Eye (tissue), 1 donor: ENCODE measurements at regions not wholly inside any gene's neighbourhood (a gene's known extent, or its start where the extent isn't known, plus 50 kb on each side); places are given as distances from the start of the nearest gene placed in this dataset.

Experiments used
- DNase-seq: peaks from one replicate; pipeline ENCODE4 v3.0.0-alpha.2; 2015

GRCh38 chr2:64831977-64832328 lies 157.2 kb upstream of the SLC1A4 start:
- no peak for DNase-seq

DNA sequence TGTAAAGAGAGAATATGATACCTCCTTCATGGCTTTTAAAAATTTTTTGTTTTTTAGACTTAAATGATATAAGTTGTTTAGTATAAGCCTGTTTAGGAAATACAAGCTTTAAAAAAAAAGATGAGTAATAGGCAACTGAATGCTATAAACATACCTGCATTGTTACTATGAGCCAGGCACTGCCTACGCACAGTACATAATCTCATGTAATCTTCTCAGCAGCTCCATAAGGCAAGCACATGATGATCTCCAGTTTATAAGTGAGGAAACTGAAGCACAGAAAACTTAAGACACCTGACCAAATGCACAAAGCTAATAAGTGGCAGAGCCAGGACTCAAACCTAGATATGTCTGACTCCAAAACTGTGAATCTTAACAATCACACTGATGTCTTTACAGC lies 156.3 kb upstream of the SLC1A4 start:
- no peak for DNase-seq

GRCh38 chr2:64836566-64836965 lies 152.6 kb upstream of the SLC1A4 start:
- DNase-seq = no peak

DNA sequence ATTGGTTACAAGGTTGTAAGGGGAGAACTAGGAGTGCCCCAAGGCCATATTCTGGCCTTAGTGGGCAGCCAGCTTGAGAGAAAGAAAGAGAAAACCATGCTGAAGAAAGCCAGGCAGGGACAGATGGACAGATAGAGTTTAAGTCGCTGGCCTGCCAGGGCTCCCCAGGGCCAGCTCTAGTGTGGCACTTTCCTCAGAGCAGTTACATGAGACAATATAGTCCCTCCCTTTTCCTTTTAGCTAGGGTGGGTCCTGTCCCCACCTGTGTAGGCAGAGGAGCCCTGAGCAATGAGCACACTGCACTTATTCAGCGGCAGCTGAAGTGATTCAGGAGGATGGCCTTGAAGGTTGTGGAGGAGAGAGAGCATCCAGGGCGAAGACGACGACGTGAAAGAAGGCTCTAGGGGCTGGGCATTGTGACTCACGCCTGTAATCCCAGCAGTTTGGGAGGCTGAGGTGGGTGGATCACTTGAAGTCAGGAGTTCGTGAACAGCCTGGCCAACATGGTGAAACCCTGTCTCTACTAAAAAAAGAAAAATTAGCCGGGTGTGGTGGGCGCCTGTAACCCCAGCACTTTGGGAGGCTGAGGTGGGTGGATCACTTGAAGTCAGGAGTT lies 152.0 kb upstream of the SLC1A4 start:
- no peak for DNase-seq

GRCh38 chr2:64837925-64838641 lies 151.1 kb upstream of the SLC1A4 start:
- no peak for DNase-seq

DNA sequence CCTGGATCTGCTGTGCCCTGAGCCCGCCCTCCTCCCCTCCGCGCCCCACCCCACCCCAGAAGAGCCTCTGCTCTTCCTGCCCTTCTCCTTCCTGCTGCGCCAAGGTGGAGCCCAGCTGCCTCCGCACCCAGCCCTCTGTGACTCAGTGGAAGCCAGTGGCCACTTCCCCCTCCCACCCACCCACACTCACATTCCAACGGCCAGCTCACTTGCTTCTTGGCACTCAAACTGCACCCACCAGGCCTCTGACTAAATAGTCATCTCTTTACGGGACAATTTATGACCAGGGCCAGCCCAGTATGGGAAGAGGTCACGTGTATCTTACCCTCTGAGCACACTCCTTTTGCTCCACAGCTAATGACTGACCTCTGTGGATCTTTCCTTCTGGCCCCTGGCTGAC lies 150.4 kb upstream of the SLC1A4 start:
- DNase-seq = no peak

GRCh38 chr2:64839844-64840243 lies 149.4 kb upstream of the SLC1A4 start:
- DNase-seq = peak; percentile 45

DNA sequence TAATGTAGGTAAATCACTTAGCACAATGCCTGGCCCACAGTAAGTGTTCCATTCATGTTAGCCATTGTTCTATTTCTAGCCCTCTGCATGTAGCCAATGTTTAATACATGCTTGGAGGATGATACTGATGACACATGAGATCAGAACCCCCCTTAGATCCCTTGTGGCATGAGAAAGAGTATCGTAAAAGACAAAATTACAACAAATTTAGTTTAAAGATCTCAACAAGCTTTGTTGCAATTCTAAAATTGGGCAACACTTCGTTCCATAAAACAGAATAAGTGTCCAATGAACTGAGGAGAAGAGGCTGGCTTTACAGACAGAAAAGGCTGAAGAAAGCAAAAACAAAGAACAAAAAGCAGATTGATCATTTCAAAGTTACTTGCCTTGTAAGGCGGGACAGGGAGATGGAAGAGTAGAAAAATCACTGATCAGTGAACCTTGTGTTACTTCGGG lies 148.7 kb upstream of the SLC1A4 start:
- no peak for DNase-seq

DNA sequence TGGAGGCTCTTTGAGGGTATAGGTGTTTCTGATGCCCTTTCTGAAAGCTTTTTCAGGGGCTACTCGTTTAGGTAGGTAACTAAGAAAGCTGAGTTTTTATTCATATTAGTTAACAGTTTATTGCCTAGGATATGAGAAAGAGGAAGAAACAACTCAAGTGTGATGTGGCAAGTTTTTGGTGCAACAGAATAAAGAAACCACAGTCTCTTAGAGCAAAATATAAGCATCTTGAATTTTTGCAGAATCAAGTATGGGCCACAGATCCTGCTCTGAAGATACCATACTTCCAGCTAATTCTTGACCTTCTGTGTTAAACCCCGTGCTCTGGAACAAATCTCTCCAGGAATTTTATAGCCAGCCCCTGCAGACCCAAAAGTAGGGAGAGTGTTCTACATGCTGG lies 147.7 kb upstream of the SLC1A4 start:
- no peak for DNase-seq

GRCh38 chr2:64842030-64842429 lies 147.2 kb upstream of the SLC1A4 start:
- no peak for DNase-seq

- DNase-seq = no peak
Measured at GRCh38 chr2:64844087-64844486, 145.1 kb upstream of the SLC1A4 start.

- DNase-seq = no peak
Measured at GRCh38 chr2:64845273-64845905, 143.8 kb upstream of the SLC1A4 start.

- DNase-seq = no peak
Measured at GRCh38 chr2:64846177-64846576, 143.0 kb upstream of the SLC1A4 start.

- DNase-seq = no peak
Measured at GRCh38 chr2:64847930-64848329, 141.3 kb upstream of the SLC1A4 start.

DNA sequence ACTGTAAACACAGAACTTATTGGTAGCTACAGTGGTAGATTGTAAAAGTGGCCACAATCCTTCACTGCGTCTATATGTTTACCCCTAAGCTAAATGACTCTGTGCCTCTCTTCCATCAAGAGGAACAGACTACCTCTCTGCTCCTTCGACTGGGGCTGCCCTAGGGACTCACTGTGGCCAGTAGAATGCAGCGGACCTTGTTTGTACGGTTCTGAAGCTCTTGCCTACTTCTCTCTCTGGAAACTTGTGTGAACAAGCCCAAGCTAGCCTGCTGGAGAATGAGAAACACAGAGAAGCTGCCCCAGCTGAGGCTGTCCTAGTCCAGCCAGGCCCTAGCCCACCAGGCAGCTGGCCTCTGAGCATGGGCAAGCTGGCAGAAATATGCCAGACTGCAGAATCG lies 140.8 kb upstream of the SLC1A4 start:
- DNase-seq = no peak

DNA sequence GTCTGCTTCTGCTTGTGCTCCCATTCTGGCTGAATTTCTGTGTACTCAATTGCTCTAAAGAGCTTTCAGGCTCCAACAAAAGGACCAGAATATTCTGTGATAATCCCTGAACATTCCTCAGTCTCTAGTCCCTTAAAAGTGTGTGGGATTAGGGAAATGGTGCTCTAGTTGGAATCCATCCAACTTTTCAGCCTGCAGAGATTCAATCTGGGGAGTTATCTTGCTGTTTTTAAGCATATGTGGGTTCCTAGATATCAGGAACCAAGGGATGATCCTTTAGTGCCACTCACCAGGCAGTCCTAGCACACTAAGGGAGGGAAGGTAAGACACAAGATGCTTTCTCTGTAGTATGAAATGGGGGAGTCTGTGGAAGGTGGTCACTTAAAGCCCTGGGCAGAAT lies 140.3 kb upstream of the SLC1A4 start:
- DNase-seq = no peak

DNA sequence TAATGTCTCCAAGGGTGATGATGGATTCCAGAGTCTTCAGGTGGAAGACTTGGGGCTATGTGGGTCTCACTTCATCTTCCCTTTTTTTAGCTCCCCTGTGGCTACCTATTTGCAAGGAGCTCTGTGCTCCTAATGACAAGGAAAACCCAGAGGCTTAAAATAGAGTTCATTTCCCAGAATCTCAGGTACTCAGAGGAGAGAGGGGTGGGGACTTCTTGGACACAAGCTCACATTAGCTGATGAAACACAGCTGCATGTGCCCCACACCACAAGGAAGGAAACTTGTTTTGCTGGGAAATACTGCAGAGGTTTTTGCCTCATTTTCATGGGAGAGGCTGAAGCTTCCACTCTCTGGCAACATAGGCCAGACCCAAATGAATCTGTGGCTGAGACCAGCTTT lies 138.6 kb upstream of the SLC1A4 start:
- no peak for DNase-seq

DNA sequence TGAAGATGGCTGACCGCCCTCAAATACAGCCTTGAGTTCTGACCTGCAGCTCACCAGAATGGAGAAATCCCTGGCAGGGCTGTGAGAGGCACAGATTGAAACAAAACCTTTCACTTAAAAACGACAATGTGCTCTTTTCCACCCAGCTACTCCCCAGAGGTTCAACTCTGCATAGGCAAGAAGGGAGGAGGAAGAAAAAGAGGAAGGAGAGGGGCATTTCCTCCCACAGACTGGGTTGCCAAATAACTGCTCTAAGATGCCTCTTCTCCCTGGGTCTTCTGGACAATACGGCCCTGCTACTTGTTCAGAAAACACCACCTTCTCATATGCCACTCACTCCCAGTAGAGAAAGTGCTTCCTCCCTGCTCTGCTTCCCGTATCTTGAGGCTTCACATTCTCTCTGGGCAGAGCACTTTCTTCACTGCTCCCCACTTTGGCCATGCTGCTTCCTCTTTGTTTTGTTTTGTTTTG lies 136.4 kb upstream of the SLC1A4 start:
- no peak for DNase-seq

GRCh38 chr2:64853306-64853705 lies 135.9 kb upstream of the SLC1A4 start:
- DNase-seq = no peak

- no peak for DNase-seq
Measured at GRCh38 chr2:64853894-64854293, 135.3 kb upstream of the SLC1A4 start.

DNA sequence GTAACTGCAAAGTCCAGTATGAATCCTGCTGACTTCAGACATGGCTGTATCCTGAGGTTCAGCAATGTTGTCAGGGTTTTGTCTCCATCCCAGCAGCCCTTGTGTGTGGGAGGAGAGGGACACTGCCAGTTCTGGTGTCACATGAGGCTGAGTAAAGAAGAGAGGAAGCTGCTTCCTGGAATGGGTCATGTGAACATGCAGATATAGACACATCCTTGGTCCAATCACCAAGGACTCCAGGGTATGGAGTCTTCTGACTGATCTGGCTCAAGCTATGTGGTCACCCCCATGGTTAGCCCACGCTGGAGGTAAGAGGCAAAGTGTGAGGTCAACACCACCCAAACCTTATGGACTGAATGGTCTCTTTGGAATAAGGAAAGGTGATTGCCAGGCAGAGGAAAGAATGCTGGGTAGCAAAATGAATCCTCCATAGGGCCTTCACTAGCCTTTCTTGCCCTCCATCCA lies 134.4 kb upstream of the SLC1A4 start:
- DNase-seq = no peak

DNA sequence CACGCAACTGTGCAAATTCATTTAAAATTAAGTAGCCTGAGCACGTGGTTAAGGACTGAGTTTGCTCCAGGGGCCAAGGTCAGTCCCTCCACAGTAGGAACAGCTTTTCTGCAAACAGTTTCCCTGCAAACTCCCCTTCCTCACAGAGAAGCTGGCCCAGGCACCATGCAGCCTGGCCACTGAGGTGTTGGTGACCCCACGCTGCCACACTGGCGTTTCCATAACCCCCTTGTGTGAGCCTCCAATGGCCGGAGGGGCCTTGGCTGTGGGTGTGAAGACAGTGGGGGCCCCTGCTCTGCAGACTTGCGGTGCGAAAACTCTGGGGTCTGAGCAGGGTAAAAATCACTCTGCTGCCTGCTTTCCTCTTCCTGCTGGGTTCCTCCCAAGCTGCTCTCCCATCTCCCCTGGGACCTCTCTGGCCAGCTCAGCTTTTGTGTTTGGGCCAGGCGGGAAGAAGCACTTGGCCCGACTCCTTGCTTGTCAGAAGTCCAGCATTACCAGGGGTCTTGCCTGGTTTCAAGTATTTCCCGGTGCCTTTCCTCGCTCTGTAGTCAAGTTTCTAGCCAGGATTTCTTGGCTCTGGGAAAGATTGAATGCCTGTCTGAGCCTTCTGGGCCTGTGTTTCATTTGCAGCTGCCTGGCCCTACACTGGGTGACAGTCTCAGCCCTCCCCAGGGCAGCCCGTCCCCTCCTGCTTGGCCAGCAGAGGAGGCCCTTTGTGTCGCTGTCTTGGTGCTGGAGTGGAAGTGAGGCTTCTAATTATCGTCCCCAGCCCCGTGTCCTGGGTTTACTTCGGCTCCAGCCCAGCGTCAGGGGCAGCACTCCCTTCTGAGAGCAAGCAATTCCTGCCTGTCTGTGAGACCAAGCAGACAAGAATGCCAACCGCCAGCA lies 131.4 kb upstream of the SLC1A4 start:
- DNase-seq = peak; percentile 72
